WI38 (cell line): ENCODE measurements at regions not wholly inside any gene's neighbourhood (a gene's known extent, or its start where the extent isn't known, plus 50 kb on each side); places are given as distances from the start of the nearest gene placed in this dataset.

ENCODE experiments used
- H3K4me3 ChIP-seq: 2 replicates; pipeline ENCODE4 v1.5.1; 2011; ENCODE audit warnings: low read depth, mild to moderate bottlenecking, control low read depth, low read length
- CTCF ChIP-seq: IDR thresholded peaks from 2 replicates; pipeline ENCODE4 v1.5.1; 2012; ENCODE audit warnings: low read depth, mild to moderate bottlenecking, control low read depth, low read length

- no peak overlapping the region for H3K4me3 ChIP-seq
- no peak for TF ChIP-seq CTCF
These were observed 60.0 kb upstream of the PNMA1 start for GRCh38 chr14:73774241-73774570.

- no peak for TF ChIP-seq CTCF
- H3K4me3 ChIP-seq = no peak overlapping the region
These were observed 59.5 kb upstream of the PNMA1 start for GRCh38 chr14:73773441-73774240.

- no peak overlapping the region for H3K4me3 ChIP-seq
- TF ChIP-seq CTCF = no peak
These were observed 57.9 kb upstream of the PNMA1 start for GRCh38 chr14:73771848-73772638.

- H3K4me3 ChIP-seq = no peak overlapping the region
These were observed 57.0 kb upstream of the PNMA1 start for GRCh38 chr14:73770977-73771847.

GRCh38 chr14:73768107-73768506, 53.9 kb upstream of the PNMA1 start:
- TF ChIP-seq CTCF = no peak
- H3K4me3 ChIP-seq = no peak overlapping the region

More at GRCh38 chr14:73770977-73771847, 57.0 kb upstream of the PNMA1 start:
- TF ChIP-seq CTCF = no peak

GRCh38 chr14:73764406-73765280, 50.5 kb upstream of the PNMA1 start:
- TF ChIP-seq CTCF = no peak
- H3K4me3 ChIP-seq = no peak overlapping the region
